ENCODE measurements at regions not wholly inside any gene's neighbourhood (a gene's known extent, or its start where the extent isn't known, plus 50 kb on each side); places are given as distances from the start of the nearest gene placed in this dataset.

- Histone ChIP-seq H3K9me3 (peaks cover 0 to 17% of the 10 kb centered on the region in 2 donors), H3K27me3 (no peaks in the 10 kb centered on the region), H3K36me3 (no peaks in the 10 kb centered on the region), H3K27ac (no peak overlapping the region), H3K4me1 (no peaks in the 10 kb centered on the region), H3K4me3 (no peak overlapping the region)
- no peak for TF ChIP-seq CTCF (IDR thresholded peaks at IDR 0.05)
- no peak for DNase-seq (ENCODE audit: low spot score)
Observed at GRCh38 chr2:43123028-43123427, 103.4 kb downstream of the ZFP36L2 start.

GRCh38 chr2:43121580-43122314 lies 104.7 kb downstream of the ZFP36L2 start:
- Histone ChIP-seq H3K4me1 (no peaks in the 10 kb centered on the region), H3K27ac (no peak overlapping the region), H3K36me3 (no peaks in the 10 kb centered on the region), H3K9me3 (peaks cover 0 to 22% of the 10 kb centered on the region in 2 donors), H3K4me3 (no peak overlapping the region), H3K27me3 (no peaks in the 10 kb centered on the region)
- no peak for TF ChIP-seq CTCF (IDR thresholded peaks at IDR 0.05)
- DNase-seq (ENCODE audit: low spot score): no peak

- no peak for TF ChIP-seq CTCF (IDR thresholded peaks at IDR 0.05)
- H3K9me3 ChIP-seq: peaks cover 0 to 22% of the 10 kb centered on the region in 2 donors
- no peak for DNase-seq (ENCODE audit: low spot score)
- H3K27ac ChIP-seq: no peak overlapping the region
- H3K4me1 ChIP-seq: peaks cover 0 to 7% of the 10 kb centered on the region in 2 donors
- no peaks in the 10 kb centered on the region for H3K27me3 ChIP-seq
- no peaks in the 10 kb centered on the region for H3K36me3 ChIP-seq
- H3K4me3 ChIP-seq: no peak overlapping the region
Observed at GRCh38 chr2:43119303-43119702, 107.1 kb downstream of the ZFP36L2 start.

GRCh38 chr2:43117521-43118143 lies 108.8 kb downstream of the ZFP36L2 start:
- H3K4me1 ChIP-seq: peaks cover 0 to 13% of the 10 kb centered on the region in 2 donors
- no peak for DNase-seq (ENCODE audit: low spot score)
- peaks cover 0 to 22% of the 10 kb centered on the region in 2 donors for H3K9me3 ChIP-seq
- no peak for TF ChIP-seq CTCF (IDR thresholded peaks at IDR 0.05)
- H3K36me3 ChIP-seq: no peaks in the 10 kb centered on the region
- H3K27me3 ChIP-seq: no peaks in the 10 kb centered on the region
- no peak overlapping the region for H3K4me3 ChIP-seq
- H3K27ac ChIP-seq: no peak overlapping the region

- DNase-seq (ENCODE audit: low spot score): no peak
Observed at GRCh38 chr2:43116988-43117387, 109.4 kb downstream of the ZFP36L2 start.

More at GRCh38 chr2:43116988-43117387, 109.4 kb downstream of the ZFP36L2 start:
- Histone ChIP-seq H3K9me3 (peaks cover 0 to 22% of the 10 kb centered on the region in 2 donors), H3K36me3 (no peaks in the 10 kb centered on the region), H3K27ac (no peak overlapping the region), H3K27me3 (no peaks in the 10 kb centered on the region), H3K4me1 (peaks cover 0 to 13% of the 10 kb centered on the region in 2 donors), H3K4me3 (no peak overlapping the region)
- no peak for TF ChIP-seq CTCF (IDR thresholded peaks at IDR 0.05)
